OCI-LY7 (cell line): ENCODE measurements at regions not wholly inside any gene's neighbourhood (a gene's known extent, or its start where the extent isn't known, plus 50 kb on each side); places are given as distances from the start of the nearest gene placed in this dataset.

Experiments used
- BruUV-seq: library from RNA; stranded (reverse); fragments of 400-500 nt; replicated peaks from 2 replicates; lab custom pipeline; 2021; lab: Mats Ljungman, UMichigan
- CTCF ChIA-PET: fragments of 300-600 bp; sonication (Branson Sonifier 250); formaldehyde crosslinking; loops from one replicate; lab custom pipeline; 2022; ENCODE audit warnings: antibody characterized with exemption; ENCODE audit not compliant: unreplicated experiment; lab: Charles Lee
- POLR2A ChIA-PET: fragments of 300-600 bp; sonication (Branson Sonifier 250); formaldehyde crosslinking; loops from one replicate; lab custom pipeline; 2022; ENCODE audit warnings: antibody characterized with exemption; lab: Charles Lee
- DNase-seq: peaks from one replicate; pipeline ENCODE4 v3.0.0-alpha.2; 2015; ENCODE audit warnings: low spot score
- H2AFZ ChIP-seq: fragments of 200-600 bp; sonication (generic), shearing (Covaris generic); 2 replicates; pipeline ENCODE4 v1.6.1; 2014; ENCODE audit warnings: mild to moderate bottlenecking, antibody characterized with exemption, low read length, moderate library complexity
- H3K27ac ChIP-seq: fragments of 200-600 bp; sonication (generic); 2 replicates; pipeline ENCODE4 v1.5.1; 2014; ENCODE audit warnings: mixed run types, low read depth, mild to moderate bottlenecking, moderate library complexity, low read length, inconsistent platforms; ENCODE audit not compliant: poor library complexity, severe bottlenecking
- H3K36me3 ChIP-seq: fragments of 200-600 bp; sonication (generic); 2 replicates; pipeline ENCODE4 v1.6.1; 2014; ENCODE audit warnings: mild to moderate bottlenecking, antibody characterized with exemption, low read length, moderate library complexity, mixed read lengths; ENCODE audit not compliant: insufficient read depth
- H3K4me1 ChIP-seq: fragments of 200-600 bp; sonication (generic); 2 replicates; pipeline ENCODE4 v1.5.1; 2014; ENCODE audit warnings: mild to moderate bottlenecking, low read length; ENCODE audit not compliant: insufficient read depth, poor library complexity, severe bottlenecking
- H3K4me2 ChIP-seq: fragments of 200-600 bp; sonication (generic); 2 replicates; pipeline ENCODE4 v1.6.1; 2014; ENCODE audit warnings: mild to moderate bottlenecking, low read length
- H3K4me3 ChIP-seq: fragments of 200-600 bp; sonication (generic); 2 replicates; pipeline ENCODE4 v1.5.1; 2014; ENCODE audit warnings: mild to moderate bottlenecking, low read depth, low read length; ENCODE audit not compliant: poor library complexity, severe bottlenecking
- H3K79me2 ChIP-seq: fragments of 200-600 bp; sonication (generic); 2 replicates; pipeline ENCODE4 v1.6.1; 2016; ENCODE audit warnings: low read depth, mild to moderate bottlenecking, low read length, moderate library complexity, mixed read lengths; ENCODE audit not compliant: insufficient read depth
- H3K9me2 ChIP-seq: fragments of 200-600 bp; sonication (generic); 2 replicates; pipeline ENCODE4 v1.6.1; 2016; ENCODE audit warnings: mild to moderate bottlenecking, low read length, mixed read lengths; ENCODE audit not compliant: insufficient read depth
- H3K9me3 ChIP-seq: fragments of 200-600 bp; sonication (generic); 2 replicates; pipeline ENCODE4 v1.6.1; 2014; ENCODE audit warnings: mild to moderate bottlenecking, mixed run types, low read length, mixed read lengths
- H4K20me1 ChIP-seq: fragments of 200-600 bp; sonication (generic); 2 replicates; pipeline ENCODE4 v1.6.1; 2014; ENCODE audit warnings: mild to moderate bottlenecking, antibody characterized with exemption, low read length, moderate library complexity, mixed read lengths; ENCODE audit not compliant: insufficient read depth
- CTCF ChIP-seq: fragments of 200-600 bp; sonication (generic); conservative IDR thresholded peaks from 2 replicates; pipeline ENCODE4 v1.5.1; 2014; ENCODE audit warnings: mild to moderate bottlenecking, antibody characterized with exemption, low read length, moderate library complexity, mixed read lengths
- EZH2phosphoT487 ChIP-seq: fragments of 200-600 bp; sonication (generic); IDR thresholded peaks from 2 replicates; pipeline ENCODE4 v1.6.1; 2018; ENCODE audit warnings: low read depth, borderline replicate concordance, mild to moderate bottlenecking, mixed run types, antibody characterized with exemption, low read length, moderate library complexity, mixed read lengths
- intact Hi-C: fragments of 100-400 bp; cut with micrococcal nuclease; formaldehyde crosslinking; loops from one replicate; pipeline ENCODE4 v1.10.0; 2022; ENCODE audit not compliant: unreplicated experiment

- no peaks in the 10 kb centered on the region for H3K9me3 ChIP-seq
- H3K4me1 ChIP-seq = no peaks in the 10 kb centered on the region
- DNase-seq = no peak
- no peaks in the 10 kb centered on the region for H3K79me2 ChIP-seq
- ChIA-PET CTCF (no interaction called here), POLR2A (no interaction called here)
- no peaks in the 10 kb centered on the region for H4K20me1 ChIP-seq
- intact Hi-C loops = no loop called here
- TF ChIP-seq CTCF = no peak
- no peak for TF ChIP-seq EZH2phosphoT487
- H3K4me3 ChIP-seq = no peak overlapping the region
- H3K9me2 ChIP-seq = no peaks in the 10 kb centered on the region
- no peak overlapping the region for H3K4me2 ChIP-seq
- no peak overlapping the region for H2AFZ ChIP-seq
- BruUV-seq = no TSS peak
- H3K36me3 ChIP-seq = no peaks in the 10 kb centered on the region
- no peak overlapping the region for H3K27ac ChIP-seq
Measured at GRCh38 chr1:82724246-82724645, 923.5 kb downstream of the ADGRL2 start.

GRCh38 chr1:82722608-82723007, 921.9 kb downstream of the ADGRL2 start:
- TF ChIP-seq CTCF (no peak), EZH2phosphoT487 (no peak)
- Histone ChIP-seq H3K36me3 (no peaks in the 10 kb centered on the region), H3K9me3 (no peaks in the 10 kb centered on the region), H4K20me1 (no peaks in the 10 kb centered on the region), H3K4me2 (no peak overlapping the region), H2AFZ (no peak overlapping the region), H3K4me3 (no peak overlapping the region), H3K4me1 (no peaks in the 10 kb centered on the region), H3K79me2 (no peaks in the 10 kb centered on the region), H3K27ac (no peak overlapping the region), H3K9me2 (no peaks in the 10 kb centered on the region)
- ChIA-PET CTCF (no interaction called here), POLR2A (no interaction called here)
- intact Hi-C loops = no loop called here
- no TSS peak for BruUV-seq
- no peak for DNase-seq

GRCh38 chr1:82721702-82722101, 921.0 kb downstream of the ADGRL2 start:
- no TSS peak for BruUV-seq
- ChIA-PET CTCF (no interaction called here), POLR2A (interaction anchor here (0.6 kb wide), 1 partner anchor 26 kb away, joined by 3 read pairs; no protein-coding TSS in a partner anchor)
- Histone ChIP-seq H2AFZ (no peak overlapping the region), H3K27ac (no peak overlapping the region), H3K9me3 (no peaks in the 10 kb centered on the region), H4K20me1 (no peaks in the 10 kb centered on the region), H3K4me3 (no peak overlapping the region), H3K9me2 (no peaks in the 10 kb centered on the region), H3K79me2 (no peaks in the 10 kb centered on the region), H3K36me3 (no peaks in the 10 kb centered on the region), H3K4me2 (no peak overlapping the region), H3K4me1 (no peaks in the 10 kb centered on the region)
- intact Hi-C loops = no loop called here
- no peak for DNase-seq
- TF ChIP-seq EZH2phosphoT487 (no peak), CTCF (no peak)
